HepG2 (cell line): ENCODE measurements at regions not wholly inside any gene's neighbourhood (a gene's known extent, or its start where the extent isn't known, plus 50 kb on each side); places are given as distances from the start of the nearest gene placed in this dataset.

Experiments used
- FOXA1 ChIP-seq, 2 experiments: fragments of 450-650 bp in 1 of 2; sonication (generic) in 1 of 2; formaldehyde crosslinking in 1 of 2; IDR thresholded peaks; 2 replicates each; pipeline versions ENCODE4 v1.4.0 to v1.6.1; 2016 to 2020; ENCODE audit warnings: missing genetic modification reagents in 1 of 2
- FOXK1 ChIP-seq: sonication (generic); formaldehyde crosslinking; IDR thresholded peaks from 2 replicates; pipeline ENCODE4 v1.4.0; 2020; ENCODE audit warnings: low read depth, missing genetic modification reagents, borderline replicate concordance
- GABPA ChIP-seq, 2 experiments: IDR thresholded peaks; 2 replicates each; pipeline ENCODE4 v1.6.1; 2011 to 2016; ENCODE audit warnings: low read depth in 2 of 2, low read length in 1 of 2, missing biosample characterization in 1 of 2, missing genetic modification characterization in 1 of 2
- HOXA3 ChIP-seq: sonication (generic); formaldehyde crosslinking; IDR thresholded peaks from 2 replicates; pipeline ENCODE4 v1.5.0; 2020; ENCODE audit warnings: missing genetic modification reagents
- MYC ChIP-seq: sonication (generic); formaldehyde crosslinking; IDR thresholded peaks from 2 replicates; pipeline ENCODE4 v1.9.0; 2021; ENCODE audit warnings: missing genetic modification reagents, borderline replicate concordance
- NONO ChIP-seq, 2 experiments: fragments of 450-650 bp in 1 of 2; sonication (generic) in 1 of 2; formaldehyde crosslinking in 1 of 2; IDR thresholded peaks in 1 of 2; conservative IDR thresholded peaks in 1 of 2; 2 replicates each; pipeline versions ENCODE4 v1.6.1 to v1.8.0; 2017 to 2022; ENCODE audit warnings: mild to moderate bottlenecking in 1 of 2, missing genetic modification reagents in 1 of 2, moderate library complexity in 1 of 2
- NR2F6 ChIP-seq, 2 experiments: IDR thresholded peaks; 2 replicates each; pipeline ENCODE4 v1.6.1; 2016; ENCODE audit warnings: antibody characterized with exemption in 1 of 2, mild to moderate bottlenecking in 1 of 2
- PHF21A ChIP-seq: sonication (generic); formaldehyde crosslinking; IDR thresholded peaks from 2 replicates; pipeline ENCODE4 v1.5.0; 2020; ENCODE audit warnings: mild to moderate bottlenecking, missing genetic modification reagents
- RXRB ChIP-seq: IDR thresholded peaks from 2 replicates; pipeline ENCODE4 v1.6.1; 2016; ENCODE audit warnings: borderline replicate concordance, missing genetic modification reagents, missing compliant biosample characterization
- SIX1 ChIP-seq: sonication (generic); formaldehyde crosslinking; IDR thresholded peaks from 2 replicates; pipeline ENCODE4 v1.4.0; 2020; ENCODE audit warnings: missing genetic modification reagents, borderline replicate concordance
- ZFP82 ChIP-seq: sonication (generic); formaldehyde crosslinking; IDR thresholded peaks from 2 replicates; pipeline ENCODE4 v1.5.1; 2020; ENCODE audit warnings: mild to moderate bottlenecking, missing genetic modification reagents, borderline replicate concordance
- ZNF136 ChIP-seq: sonication (generic); formaldehyde crosslinking; IDR thresholded peaks from 2 replicates; pipeline ENCODE4 v1.8.1; 2022; ENCODE audit warnings: low read depth, mild to moderate bottlenecking, moderate library complexity, missing genetic modification reagents
- ZNF44 ChIP-seq: sonication (generic); formaldehyde crosslinking; IDR thresholded peaks from 2 replicates; pipeline ENCODE4 v1.5.1; 2020; ENCODE audit warnings: mild to moderate bottlenecking, missing genetic modification reagents
- ZNF672 ChIP-seq: sonication (generic); formaldehyde crosslinking; IDR thresholded peaks from 2 replicates; pipeline ENCODE4 v1.8.1; 2022; ENCODE audit warnings: missing genetic modification reagents
- ZNF737 ChIP-seq: sonication (generic); formaldehyde crosslinking; IDR thresholded peaks from 2 replicates; pipeline ENCODE4 v1.5.0; 2020; ENCODE audit warnings: missing genetic modification reagents, mild to moderate bottlenecking, borderline replicate concordance
- ZNF790 ChIP-seq: sonication (generic); formaldehyde crosslinking; IDR thresholded peaks from 2 replicates; pipeline ENCODE4 v1.8.0; 2022; ENCODE audit warnings: missing genetic modification reagents, mild to moderate bottlenecking, borderline replicate concordance
- TF ChIP-seq, protein P1 (sequence below): sonication (generic); formaldehyde crosslinking; IDR thresholded peaks from 2 replicates; pipeline ENCODE4 v1.4.0; 2020; ENCODE audit warnings: missing genetic modification reagents, borderline replicate concordance
- TF ChIP-seq, protein P2 (sequence below): sonication (generic); formaldehyde crosslinking; IDR thresholded peaks from 2 replicates; pipeline ENCODE4 v1.5.1; 2020; ENCODE audit warnings: mild to moderate bottlenecking, missing genetic modification reagents, moderate library complexity
- TF ChIP-seq, protein P3 (sequence below): sonication (generic); formaldehyde crosslinking; IDR thresholded peaks from 2 replicates; pipeline ENCODE4 v1.4.0; 2020; ENCODE audit warnings: mild to moderate bottlenecking, low read depth, missing genetic modification reagents

DNA sequence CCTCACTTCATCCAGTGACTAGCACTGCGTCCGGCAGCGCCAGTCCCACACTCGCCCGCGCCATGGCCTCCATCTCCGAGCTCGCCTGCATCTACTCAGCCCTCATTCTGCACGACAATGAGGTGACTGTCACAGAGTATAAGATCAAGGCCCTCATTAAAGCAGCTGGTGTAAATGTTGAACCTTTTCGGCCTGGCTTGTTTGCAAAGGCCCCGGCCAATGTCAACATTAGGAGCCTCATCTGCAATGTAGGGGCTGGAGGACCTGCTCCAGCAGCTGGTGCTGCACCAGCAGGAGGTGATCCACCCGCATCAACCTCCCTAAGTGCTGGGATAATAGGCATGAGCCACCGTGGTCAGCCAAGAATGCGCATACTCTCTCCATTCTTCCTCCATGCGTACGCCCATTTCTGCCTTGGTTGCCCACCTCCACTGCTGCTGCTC lies 59.9 kb downstream of the IRF2BPL start (continued):
- TF ChIP-seq ZNF672 (CRISPR knock-in tag), result no peak
- peak; percentile 78 for TF ChIP-seq HOXA3 (CRISPR knock-in tag)
- TF ChIP-seq, protein P1, sequence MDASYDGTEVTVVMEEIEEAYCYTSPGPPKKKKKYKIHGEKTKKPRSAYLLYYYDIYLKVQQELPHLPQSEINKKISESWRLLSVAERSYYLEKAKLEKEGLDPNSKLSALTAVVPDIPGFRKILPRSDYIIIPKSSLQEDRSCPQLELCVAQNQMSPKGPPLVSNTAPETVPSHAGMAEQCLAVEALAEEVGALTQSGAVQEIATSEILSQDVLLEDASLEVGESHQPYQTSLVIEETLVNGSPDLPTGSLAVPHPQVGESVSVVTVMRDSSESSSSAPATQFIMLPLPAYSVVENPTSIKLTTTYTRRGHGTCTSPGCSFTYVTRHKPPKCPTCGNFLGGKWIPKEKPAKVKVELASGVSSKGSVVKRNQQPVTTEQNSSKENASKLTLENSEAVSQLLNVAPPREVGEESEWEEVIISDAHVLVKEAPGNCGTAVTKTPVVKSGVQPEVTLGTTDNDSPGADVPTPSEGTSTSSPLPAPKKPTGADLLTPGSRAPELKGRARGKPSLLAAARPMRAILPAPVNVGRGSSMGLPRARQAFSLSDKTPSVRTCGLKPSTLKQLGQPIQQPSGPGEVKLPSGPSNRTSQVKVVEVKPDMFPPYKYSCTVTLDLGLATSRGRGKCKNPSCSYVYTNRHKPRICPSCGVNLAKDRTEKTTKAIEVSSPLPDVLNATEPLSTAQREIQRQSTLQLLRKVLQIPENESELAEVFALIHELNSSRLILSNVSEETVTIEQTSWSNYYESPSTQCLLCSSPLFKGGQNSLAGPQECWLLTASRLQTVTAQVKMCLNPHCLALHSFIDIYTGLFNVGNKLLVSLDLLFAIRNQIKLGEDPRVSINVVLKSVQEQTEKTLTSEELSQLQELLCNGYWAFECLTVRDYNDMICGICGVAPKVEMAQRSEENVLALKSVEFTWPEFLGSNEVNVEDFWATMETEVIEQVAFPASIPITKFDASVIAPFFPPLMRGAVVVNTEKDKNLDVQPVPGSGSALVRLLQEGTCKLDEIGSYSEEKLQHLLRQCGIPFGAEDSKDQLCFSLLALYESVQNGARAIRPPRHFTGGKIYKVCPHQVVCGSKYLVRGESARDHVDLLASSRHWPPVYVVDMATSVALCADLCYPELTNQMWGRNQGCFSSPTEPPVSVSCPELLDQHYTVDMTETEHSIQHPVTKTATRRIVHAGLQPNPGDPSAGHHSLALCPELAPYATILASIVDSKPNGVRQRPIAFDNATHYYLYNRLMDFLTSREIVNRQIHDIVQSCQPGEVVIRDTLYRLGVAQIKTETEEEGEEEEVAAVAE (CRISPR knock-in tag), result no peak
- no peak for TF ChIP-seq GABPA (IDR thresholded peaks at IDR 0.05; ENCODE audit: low read depth, low read length)
- TF ChIP-seq GABPA (CRISPR knock-in tag; IDR thresholded peaks at IDR 0.05; ENCODE audit: low read depth), result 0 out of 2 replicates have a peak, but pooled peaks have one; percentile 14
- TF ChIP-seq, protein P2, sequence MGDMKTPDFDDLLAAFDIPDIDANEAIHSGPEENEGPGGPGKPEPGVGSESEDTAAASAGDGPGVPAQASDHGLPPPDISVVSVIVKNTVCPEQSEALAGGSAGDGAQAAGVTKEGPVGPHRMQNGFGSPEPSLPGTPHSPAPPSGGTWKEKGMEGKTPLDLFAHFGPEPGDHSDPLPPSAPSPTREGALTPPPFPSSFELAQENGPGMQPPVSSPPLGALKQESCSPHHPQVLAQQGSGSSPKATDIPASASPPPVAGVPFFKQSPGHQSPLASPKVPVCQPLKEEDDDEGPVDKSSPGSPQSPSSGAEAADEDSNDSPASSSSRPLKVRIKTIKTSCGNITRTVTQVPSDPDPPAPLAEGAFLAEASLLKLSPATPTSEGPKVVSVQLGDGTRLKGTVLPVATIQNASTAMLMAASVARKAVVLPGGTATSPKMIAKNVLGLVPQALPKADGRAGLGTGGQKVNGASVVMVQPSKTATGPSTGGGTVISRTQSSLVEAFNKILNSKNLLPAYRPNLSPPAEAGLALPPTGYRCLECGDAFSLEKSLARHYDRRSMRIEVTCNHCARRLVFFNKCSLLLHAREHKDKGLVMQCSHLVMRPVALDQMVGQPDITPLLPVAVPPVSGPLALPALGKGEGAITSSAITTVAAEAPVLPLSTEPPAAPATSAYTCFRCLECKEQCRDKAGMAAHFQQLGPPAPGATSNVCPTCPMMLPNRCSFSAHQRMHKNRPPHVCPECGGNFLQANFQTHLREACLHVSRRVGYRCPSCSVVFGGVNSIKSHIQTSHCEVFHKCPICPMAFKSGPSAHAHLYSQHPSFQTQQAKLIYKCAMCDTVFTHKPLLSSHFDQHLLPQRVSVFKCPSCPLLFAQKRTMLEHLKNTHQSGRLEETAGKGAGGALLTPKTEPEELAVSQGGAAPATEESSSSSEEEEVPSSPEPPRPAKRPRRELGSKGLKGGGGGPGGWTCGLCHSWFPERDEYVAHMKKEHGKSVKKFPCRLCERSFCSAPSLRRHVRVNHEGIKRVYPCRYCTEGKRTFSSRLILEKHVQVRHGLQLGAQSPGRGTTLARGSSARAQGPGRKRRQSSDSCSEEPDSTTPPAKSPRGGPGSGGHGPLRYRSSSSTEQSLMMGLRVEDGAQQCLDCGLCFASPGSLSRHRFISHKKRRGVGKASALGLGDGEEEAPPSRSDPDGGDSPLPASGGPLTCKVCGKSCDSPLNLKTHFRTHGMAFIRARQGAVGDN (CRISPR knock-in tag), result peak; percentile 78
- peak; percentile 56; the same call in 1 of the 2 replicates for TF ChIP-seq FOXK1 (CRISPR knock-in tag)
- peak; percentile 33; the same call in 1 of the 2 replicates for TF ChIP-seq ZNF790 (CRISPR knock-in tag)
- TF ChIP-seq, protein P3, sequence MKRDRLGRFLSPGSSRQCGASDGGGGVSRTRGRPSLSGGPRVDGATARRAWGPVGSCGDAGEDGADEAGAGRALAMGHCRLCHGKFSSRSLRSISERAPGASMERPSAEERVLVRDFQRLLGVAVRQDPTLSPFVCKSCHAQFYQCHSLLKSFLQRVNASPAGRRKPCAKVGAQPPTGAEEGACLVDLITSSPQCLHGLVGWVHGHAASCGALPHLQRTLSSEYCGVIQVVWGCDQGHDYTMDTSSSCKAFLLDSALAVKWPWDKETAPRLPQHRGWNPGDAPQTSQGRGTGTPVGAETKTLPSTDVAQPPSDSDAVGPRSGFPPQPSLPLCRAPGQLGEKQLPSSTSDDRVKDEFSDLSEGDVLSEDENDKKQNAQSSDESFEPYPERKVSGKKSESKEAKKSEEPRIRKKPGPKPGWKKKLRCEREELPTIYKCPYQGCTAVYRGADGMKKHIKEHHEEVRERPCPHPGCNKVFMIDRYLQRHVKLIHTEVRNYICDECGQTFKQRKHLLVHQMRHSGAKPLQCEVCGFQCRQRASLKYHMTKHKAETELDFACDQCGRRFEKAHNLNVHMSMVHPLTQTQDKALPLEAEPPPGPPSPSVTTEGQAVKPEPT (CRISPR knock-in tag), result 0 out of 2 replicates have a peak, but pooled peaks have one; percentile 61
- TF ChIP-seq FOXA1 (IDR thresholded peaks at IDR 0.05), result peak; percentile 63; the same call in 1 of the 2 replicates
- peak; percentile 95 for TF ChIP-seq FOXA1 (CRISPR knock-in tag; IDR thresholded peaks at IDR 0.05)
- TF ChIP-seq ZFP82 (CRISPR knock-in tag), result no peak
- TF ChIP-seq ZNF737 (CRISPR knock-in tag), result no peak
- no peak for TF ChIP-seq ZNF44 (CRISPR knock-in tag)
- TF ChIP-seq MYC (CRISPR knock-in tag), result peak; percentile 24; the same call in 1 of the 2 replicates
- TF ChIP-seq NR2F6 (IDR thresholded peaks at IDR 0.05), result peak; percentile 38; the same call in 1 of the 2 replicates
- peak; percentile 63 for TF ChIP-seq NR2F6 (CRISPR knock-in tag; IDR thresholded peaks at IDR 0.05)
- TF ChIP-seq ZNF136, result peak; percentile 35; the same call in 1 of the 2 replicates
- TF ChIP-seq NONO (IDR thresholded peaks at IDR 0.05), result no peak
- peak; percentile 68 for TF ChIP-seq NONO (CRISPR knock-in tag; conservative IDR thresholded peaks at IDR 0.05)
- peak; percentile 84 for TF ChIP-seq PHF21A (CRISPR knock-in tag)
- TF ChIP-seq RXRB (CRISPR knock-in tag), result peak; percentile 83
- peak; percentile 36; the same call in 1 of the 2 replicates for TF ChIP-seq SIX1 (CRISPR knock-in tag)
